ENCODE measurements at regions not wholly inside any gene's neighbourhood (a gene's known extent, or its start where the extent isn't known, plus 50 kb on each side); places are given as distances from the start of the nearest gene placed in this dataset.

GRCh38 chr5:2993301-2993700, 241.8 kb upstream of the IRX2 start:
- Histone ChIP-seq H3K27ac (no peak overlapping the region), H3K27me3 (peaks cover 0 to 5% of the 10 kb centered on the region in 2 donors), H3K4me1 (no peaks in the 10 kb centered on the region), H3K4me3 (no peak overlapping the region), H3K36me3 (no peaks in the 10 kb centered on the region), H3K9me3 (no peaks in the 10 kb centered on the region)
- no peak for DNase-seq (ENCODE audit: low spot score in 2 of 2)
- intact Hi-C loops (cut with DNase I; ENCODE audit: low total_unique reads) = no loop called here
- TF ChIP-seq POLR2AphosphoS5 (IDR thresholded peaks at IDR 0.05) = no peak
- no peak for TF ChIP-seq POLR2A (IDR thresholded peaks at IDR 0.05)
- TF ChIP-seq CTCF (IDR thresholded peaks at IDR 0.05) = no peak

GRCh38 chr5:2992806-2993205, 241.3 kb upstream of the IRX2 start:
- intact Hi-C loops (cut with DNase I; ENCODE audit: low total_unique reads) = no loop called here
- Histone ChIP-seq H3K27ac (no peak overlapping the region), H3K4me1 (no peaks in the 10 kb centered on the region), H3K4me3 (no peak overlapping the region), H3K36me3 (no peaks in the 10 kb centered on the region), H3K9me3 (no peaks in the 10 kb centered on the region), H3K27me3 (peaks cover 0 to 5% of the 10 kb centered on the region in 2 donors)
- TF ChIP-seq CTCF (IDR thresholded peaks at IDR 0.05) (no peak), POLR2A (IDR thresholded peaks at IDR 0.05) (no peak), POLR2AphosphoS5 (IDR thresholded peaks at IDR 0.05) (no peak)
- DNase-seq (ENCODE audit: low spot score in 2 of 2) = no peak

- H3K27ac ChIP-seq = no peak overlapping the region
- no peaks in the 10 kb centered on the region for H3K4me1 ChIP-seq
- no peak for DNase-seq (ENCODE audit: low spot score in 2 of 2)
- H3K36me3 ChIP-seq = no peaks in the 10 kb centered on the region
- intact Hi-C loops (cut with DNase I; ENCODE audit: low total_unique reads) = no loop called here
- H3K4me3 ChIP-seq = no peak overlapping the region
- TF ChIP-seq CTCF (IDR thresholded peaks at IDR 0.05) (no peak), POLR2AphosphoS5 (IDR thresholded peaks at IDR 0.05) (no peak), POLR2A (IDR thresholded peaks at IDR 0.05) (no peak)
- peaks cover 0 to 5% of the 10 kb centered on the region in 2 donors for H3K27me3 ChIP-seq
- no peaks in the 10 kb centered on the region for H3K9me3 ChIP-seq
These were observed 240.4 kb upstream of the IRX2 start for GRCh38 chr5:2991884-2992283.

- no peak for DNase-seq (ENCODE audit: low spot score in 2 of 2)
- TF ChIP-seq POLR2A (IDR thresholded peaks at IDR 0.05) = no peak
- no peak for TF ChIP-seq POLR2AphosphoS5 (IDR thresholded peaks at IDR 0.05)
- no peak for TF ChIP-seq CTCF (IDR thresholded peaks at IDR 0.05)
- H3K36me3 ChIP-seq = no peaks in the 10 kb centered on the region
- intact Hi-C loops (cut with DNase I; ENCODE audit: low total_unique reads) = no loop called here
- H3K4me1 ChIP-seq = no peaks in the 10 kb centered on the region
- H3K27me3 ChIP-seq = no peaks in the 10 kb centered on the region
- H3K4me3 ChIP-seq = no peak overlapping the region
- no peak overlapping the region for H3K27ac ChIP-seq
- no peaks in the 10 kb centered on the region for H3K9me3 ChIP-seq
These were observed 238.0 kb upstream of the IRX2 start for GRCh38 chr5:2989517-2989916.

GRCh38 chr5:2986301-2986700, 234.8 kb upstream of the IRX2 start:
- no peak overlapping the region for H3K4me3 ChIP-seq
- DNase-seq (ENCODE audit: low spot score in 2 of 2) = no peak
- H3K27me3 ChIP-seq = no peaks in the 10 kb centered on the region
- H3K27ac ChIP-seq = no peak overlapping the region
- TF ChIP-seq POLR2A (IDR thresholded peaks at IDR 0.05) = no peak
- no peak for TF ChIP-seq CTCF (IDR thresholded peaks at IDR 0.05)
- TF ChIP-seq POLR2AphosphoS5 (IDR thresholded peaks at IDR 0.05) = no peak
- H3K4me1 ChIP-seq = no peaks in the 10 kb centered on the region
- H3K36me3 ChIP-seq = no peaks in the 10 kb centered on the region
- intact Hi-C loops (cut with DNase I; ENCODE audit: low total_unique reads) = no loop called here
- no peaks in the 10 kb centered on the region for H3K9me3 ChIP-seq

Measured in breast epithelium (tissue), 4 donors.